SK-N-SH (cell line): ENCODE measurements at regions not wholly inside any gene's neighbourhood (a gene's known extent, or its start where the extent isn't known, plus 50 kb on each side); places are given as distances from the start of the nearest gene placed in this dataset.

ENCODE experiments used
- EP300 ChIP-seq, 2 experiments: IDR thresholded peaks; 2 replicates each; pipeline versions ENCODE4 v1.4.0 to v1.6.1; 2012; ENCODE audit warnings: borderline replicate concordance in 1 of 2, low read depth in 1 of 2, low read length in 1 of 2
- RXRA ChIP-seq: IDR thresholded peaks from 2 replicates; pipeline ENCODE4 v1.4.0; 2012; ENCODE audit warnings: low read depth, mild to moderate bottlenecking, borderline replicate concordance
- TF ChIP-seq, protein P1 (sequence below): fragments of 200-600 bp; sonication (generic); IDR thresholded peaks from 2 replicates; pipeline ENCODE4 v1.6.1; 2017; ENCODE audit warnings: antibody characterized with exemption, mild to moderate bottlenecking, moderate library complexity
- TF ChIP-seq, protein P2 (sequence below): IDR thresholded peaks from 2 replicates; pipeline ENCODE4 v1.6.1; 2012; ENCODE audit warnings: mild to moderate bottlenecking, low read depth, low read length, moderate library complexity
- TF ChIP-seq, protein P3 (sequence below): IDR thresholded peaks from 2 replicates; pipeline ENCODE4 v1.4.0; 2012; ENCODE audit warnings: low read depth

DNA sequence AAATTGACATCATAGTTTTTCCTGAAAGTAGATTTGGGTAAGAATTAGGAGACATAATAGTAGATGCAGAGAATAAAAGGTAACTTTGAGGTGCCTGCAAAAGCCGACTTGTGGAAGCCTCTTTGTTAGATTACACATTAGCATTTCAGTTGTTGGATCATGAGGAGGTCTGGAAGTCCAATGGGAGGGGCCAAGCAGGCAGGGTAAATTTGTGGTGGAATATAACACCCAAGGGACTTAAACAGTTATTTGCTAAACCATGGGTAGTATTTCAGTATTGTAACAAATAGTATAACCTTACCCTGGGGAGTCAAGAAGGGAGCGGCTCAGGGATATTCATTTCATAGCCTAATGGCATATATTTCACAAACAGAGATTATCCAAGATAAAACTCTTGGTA, 810.7 kb upstream of the AMOT start:
- TF ChIP-seq, protein P1, sequence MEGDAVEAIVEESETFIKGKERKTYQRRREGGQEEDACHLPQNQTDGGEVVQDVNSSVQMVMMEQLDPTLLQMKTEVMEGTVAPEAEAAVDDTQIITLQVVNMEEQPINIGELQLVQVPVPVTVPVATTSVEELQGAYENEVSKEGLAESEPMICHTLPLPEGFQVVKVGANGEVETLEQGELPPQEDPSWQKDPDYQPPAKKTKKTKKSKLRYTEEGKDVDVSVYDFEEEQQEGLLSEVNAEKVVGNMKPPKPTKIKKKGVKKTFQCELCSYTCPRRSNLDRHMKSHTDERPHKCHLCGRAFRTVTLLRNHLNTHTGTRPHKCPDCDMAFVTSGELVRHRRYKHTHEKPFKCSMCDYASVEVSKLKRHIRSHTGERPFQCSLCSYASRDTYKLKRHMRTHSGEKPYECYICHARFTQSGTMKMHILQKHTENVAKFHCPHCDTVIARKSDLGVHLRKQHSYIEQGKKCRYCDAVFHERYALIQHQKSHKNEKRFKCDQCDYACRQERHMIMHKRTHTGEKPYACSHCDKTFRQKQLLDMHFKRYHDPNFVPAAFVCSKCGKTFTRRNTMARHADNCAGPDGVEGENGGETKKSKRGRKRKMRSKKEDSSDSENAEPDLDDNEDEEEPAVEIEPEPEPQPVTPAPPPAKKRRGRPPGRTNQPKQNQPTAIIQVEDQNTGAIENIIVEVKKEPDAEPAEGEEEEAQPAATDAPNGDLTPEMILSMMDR: no peak
- TF ChIP-seq RXRA (no peak), EP300 (IDR thresholded peaks at IDR 0.05; ENCODE audit: borderline replicate concordance in 1 of 2, low read depth in 1 of 2, low read length in 1 of 2) (no peak)
- TF ChIP-seq, protein P2, sequence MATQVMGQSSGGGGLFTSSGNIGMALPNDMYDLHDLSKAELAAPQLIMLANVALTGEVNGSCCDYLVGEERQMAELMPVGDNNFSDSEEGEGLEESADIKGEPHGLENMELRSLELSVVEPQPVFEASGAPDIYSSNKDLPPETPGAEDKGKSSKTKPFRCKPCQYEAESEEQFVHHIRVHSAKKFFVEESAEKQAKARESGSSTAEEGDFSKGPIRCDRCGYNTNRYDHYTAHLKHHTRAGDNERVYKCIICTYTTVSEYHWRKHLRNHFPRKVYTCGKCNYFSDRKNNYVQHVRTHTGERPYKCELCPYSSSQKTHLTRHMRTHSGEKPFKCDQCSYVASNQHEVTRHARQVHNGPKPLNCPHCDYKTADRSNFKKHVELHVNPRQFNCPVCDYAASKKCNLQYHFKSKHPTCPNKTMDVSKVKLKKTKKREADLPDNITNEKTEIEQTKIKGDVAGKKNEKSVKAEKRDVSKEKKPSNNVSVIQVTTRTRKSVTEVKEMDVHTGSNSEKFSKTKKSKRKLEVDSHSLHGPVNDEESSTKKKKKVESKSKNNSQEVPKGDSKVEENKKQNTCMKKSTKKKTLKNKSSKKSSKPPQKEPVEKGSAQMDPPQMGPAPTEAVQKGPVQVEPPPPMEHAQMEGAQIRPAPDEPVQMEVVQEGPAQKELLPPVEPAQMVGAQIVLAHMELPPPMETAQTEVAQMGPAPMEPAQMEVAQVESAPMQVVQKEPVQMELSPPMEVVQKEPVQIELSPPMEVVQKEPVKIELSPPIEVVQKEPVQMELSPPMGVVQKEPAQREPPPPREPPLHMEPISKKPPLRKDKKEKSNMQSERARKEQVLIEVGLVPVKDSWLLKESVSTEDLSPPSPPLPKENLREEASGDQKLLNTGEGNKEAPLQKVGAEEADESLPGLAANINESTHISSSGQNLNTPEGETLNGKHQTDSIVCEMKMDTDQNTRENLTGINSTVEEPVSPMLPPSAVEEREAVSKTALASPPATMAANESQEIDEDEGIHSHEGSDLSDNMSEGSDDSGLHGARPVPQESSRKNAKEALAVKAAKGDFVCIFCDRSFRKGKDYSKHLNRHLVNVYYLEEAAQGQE: no peak
- TF ChIP-seq, protein P3, sequence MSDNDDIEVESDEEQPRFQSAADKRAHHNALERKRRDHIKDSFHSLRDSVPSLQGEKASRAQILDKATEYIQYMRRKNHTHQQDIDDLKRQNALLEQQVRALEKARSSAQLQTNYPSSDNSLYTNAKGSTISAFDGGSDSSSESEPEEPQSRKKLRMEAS: no peak
